ENCODE measurements at regions not wholly inside any gene's neighbourhood (a gene's known extent, or its start where the extent isn't known, plus 50 kb on each side); places are given as distances from the start of the nearest gene placed in this dataset.
"Not testable (repeated sequence)": the region's sequence is repeated elsewhere in the genome, so short reads cannot be mapped to it uniquely, and the experiment has no call there.

DNA sequence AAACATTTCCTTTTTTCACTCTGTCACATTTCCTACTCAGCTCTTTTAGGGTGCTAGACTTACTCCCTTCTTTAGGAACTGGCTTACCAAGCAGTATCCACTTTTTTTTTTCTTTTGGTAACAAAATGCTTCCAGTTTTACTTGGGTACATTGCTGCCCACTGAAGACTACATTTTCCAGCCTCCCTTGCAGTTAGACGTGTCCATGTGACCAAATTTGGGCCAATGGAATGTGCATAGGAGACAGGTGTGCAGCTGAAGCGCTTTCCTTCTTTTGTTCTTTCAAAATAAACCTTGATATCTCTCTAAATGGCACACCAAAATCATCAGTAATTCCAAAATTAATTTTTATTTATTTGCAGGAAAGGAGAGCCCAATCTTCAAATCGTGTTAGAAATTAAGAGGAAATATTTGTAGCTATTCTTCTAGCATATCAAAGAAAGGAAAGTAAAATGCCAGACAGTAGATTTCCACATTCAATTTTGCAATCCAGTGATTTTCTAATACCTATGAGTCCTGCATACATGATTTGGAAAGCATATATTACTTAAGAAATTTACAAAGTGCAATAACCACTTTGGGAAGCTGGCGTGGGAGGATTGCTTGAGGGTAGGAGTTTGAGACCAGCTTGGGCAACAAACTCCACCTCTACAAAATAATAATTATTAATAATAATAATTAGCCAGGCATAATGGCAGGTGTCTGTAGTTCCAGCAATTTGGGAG is 422.0 kb upstream of the FRG2C start:
- no peak for DNase-seq (ENCODE audit: low spot score)

DNA sequence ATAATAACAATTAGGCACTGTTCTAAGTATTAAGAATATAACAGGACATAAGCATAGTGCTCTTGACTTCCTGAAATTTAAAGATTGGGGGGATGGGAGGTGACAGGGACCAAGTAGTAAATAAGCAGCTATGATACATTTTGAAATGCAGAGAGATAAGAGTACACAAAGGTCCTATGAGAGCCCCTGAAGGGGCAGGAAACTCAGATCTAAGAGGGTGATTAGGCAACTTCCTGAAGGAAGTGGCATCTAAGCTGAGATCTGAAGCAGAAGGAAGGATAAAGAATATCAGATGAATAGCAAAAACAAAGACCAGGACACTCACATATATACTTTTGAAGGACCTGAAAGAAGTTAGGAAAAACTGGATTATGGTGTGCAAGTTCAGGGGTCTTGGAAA is 415.2 kb upstream of the FRG2C start:
- no peak for DNase-seq (ENCODE audit: low spot score)

DNA sequence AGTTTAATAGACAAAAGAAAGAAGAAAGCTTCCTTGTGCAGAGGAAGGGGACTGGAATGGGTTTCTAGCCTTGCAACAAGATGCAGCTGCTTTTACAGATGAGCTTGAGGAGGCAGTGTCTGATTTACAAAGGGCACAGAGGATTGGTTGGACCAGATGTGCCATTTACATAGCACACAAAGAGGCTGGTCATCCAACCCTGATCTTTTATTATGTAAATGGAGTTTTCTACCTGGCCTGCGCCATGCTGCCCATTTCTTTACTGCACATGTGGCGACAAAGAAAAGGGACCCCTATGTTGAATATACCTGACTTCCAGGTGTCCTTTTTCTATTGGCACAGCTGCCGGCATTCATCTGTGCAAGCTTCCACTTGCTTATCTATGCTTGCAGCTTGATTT is 409.4 kb upstream of the FRG2C start:
- DNase-seq (ENCODE audit: low spot score) = no peak

DNA sequence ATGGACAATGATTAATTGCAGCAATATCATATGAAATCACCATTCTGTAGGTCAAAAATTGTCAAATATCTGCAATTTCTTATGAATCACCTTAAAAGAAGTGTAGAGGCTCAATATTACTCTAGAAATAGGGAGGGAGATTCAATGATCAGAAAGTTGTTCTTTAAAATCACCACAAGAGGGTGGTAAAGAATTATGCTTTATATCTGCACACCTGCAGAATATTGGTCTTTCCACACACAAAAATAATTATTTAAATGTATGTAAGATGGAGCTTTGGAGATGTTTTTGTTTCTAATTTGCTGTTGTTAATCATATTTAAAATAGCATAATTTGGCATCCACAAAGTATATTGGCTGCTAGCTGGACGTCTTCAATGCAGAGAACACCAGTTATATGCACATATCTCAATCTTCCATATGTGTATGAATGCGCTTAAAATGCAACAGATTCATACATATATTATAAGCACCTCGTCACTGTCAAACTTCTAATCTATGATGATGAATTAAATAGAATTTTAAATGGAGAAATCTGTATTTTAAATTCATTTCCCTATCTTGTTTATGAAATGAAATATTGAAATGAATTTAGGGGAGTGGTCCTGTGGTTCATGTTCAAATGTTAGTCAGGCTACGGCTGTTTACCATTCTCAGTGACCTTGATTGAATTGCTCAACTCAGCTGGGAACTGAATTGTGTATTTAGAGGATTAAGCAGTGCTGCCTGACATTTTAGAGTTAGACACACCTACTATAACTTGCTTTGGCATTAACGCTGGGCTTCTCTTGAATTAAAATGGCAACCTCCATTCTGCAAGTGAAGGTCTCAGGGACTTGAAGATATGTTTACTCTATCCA is 405.1 kb upstream of the FRG2C start:
- not testable (repeated sequence) for DNase-seq (ENCODE audit: low spot score)

DNA sequence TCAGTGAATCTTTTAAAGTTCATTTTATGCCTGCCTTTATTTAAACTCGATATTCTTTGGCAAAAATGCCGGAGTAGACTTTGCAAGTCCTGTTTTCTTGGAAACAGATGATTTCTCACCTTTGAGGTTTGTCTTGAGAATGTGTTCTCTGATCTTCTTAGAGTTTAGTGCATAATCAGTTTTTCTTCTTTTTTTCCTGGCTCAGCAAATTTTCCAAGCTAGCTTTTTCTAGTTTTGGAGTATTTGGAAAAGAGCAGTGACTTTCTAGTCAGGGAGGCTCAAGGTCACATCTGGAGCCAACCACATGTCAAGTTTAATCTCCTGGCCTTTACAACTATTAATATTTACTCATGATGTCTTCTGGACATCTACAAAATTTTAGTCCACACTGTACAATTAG is 403.2 kb upstream of the FRG2C start:
- DNase-seq (ENCODE audit: low spot score) = not testable (repeated sequence)

GRCh38 chr3:75262661-75263060 is 401.5 kb upstream of the FRG2C start:
- DNase-seq (ENCODE audit: low spot score) = no peak

DNA sequence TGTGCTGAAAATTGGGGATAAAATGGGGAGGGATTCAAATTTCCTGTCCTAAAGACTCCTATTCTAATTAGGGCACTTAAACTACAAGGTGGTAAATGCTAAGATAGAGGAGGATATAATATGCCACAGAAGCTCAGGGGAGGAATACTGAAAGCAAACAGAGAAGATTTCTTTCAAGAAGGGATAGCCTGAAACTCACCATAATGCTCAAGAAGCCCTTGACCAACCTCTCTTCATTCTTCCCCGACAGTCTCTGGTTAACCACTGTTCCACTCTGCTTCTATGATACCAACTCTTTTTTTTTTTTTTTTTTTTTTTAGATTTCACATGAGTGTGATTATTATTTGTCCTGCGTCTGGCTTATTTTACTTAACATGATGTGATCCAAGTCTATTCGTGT is 398.2 kb upstream of the FRG2C start:
- DNase-seq (ENCODE audit: low spot score) = no peak

GRCh38 chr3:75268576-75268975 is 395.6 kb upstream of the FRG2C start:
- not testable (repeated sequence) for DNase-seq (ENCODE audit: low spot score)

- DNase-seq (ENCODE audit: low spot score) = not testable (repeated sequence)
Observed at GRCh38 chr3:75272237-75272636, 391.9 kb upstream of the FRG2C start.

GRCh38 chr3:75272691-75273090 is 391.4 kb upstream of the FRG2C start:
- no peak for DNase-seq (ENCODE audit: low spot score)

DNA sequence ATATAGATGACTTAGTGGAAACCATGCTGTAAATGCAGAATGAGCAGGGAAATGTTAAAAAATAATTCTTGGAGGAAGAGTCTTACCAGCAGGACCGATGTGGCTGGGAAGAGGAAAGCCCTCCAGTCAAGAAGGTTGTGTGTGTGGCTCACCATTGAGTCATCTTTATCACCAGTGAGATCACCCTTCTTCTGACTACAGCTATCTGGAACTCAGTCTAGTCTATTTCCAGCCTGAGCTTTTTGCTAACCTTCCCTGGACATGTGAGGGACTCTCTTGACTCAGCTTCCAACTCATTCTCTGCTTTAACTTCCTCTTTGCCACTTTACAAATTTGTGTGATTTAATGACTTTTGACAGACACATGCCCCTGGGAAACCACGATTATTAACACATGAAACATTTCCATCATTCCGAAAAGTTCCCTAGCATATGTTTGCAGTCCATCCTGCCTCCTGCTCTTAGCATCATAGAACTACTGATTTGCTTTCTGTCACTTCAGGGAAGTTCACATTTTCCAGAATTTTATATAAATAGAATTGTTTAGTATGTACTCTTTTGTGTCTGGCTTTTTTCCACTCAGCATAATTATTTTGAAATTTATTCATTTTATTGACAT is 378.5 kb upstream of the FRG2C start:
- not testable (repeated sequence) for DNase-seq (ENCODE audit: low spot score)

DNA sequence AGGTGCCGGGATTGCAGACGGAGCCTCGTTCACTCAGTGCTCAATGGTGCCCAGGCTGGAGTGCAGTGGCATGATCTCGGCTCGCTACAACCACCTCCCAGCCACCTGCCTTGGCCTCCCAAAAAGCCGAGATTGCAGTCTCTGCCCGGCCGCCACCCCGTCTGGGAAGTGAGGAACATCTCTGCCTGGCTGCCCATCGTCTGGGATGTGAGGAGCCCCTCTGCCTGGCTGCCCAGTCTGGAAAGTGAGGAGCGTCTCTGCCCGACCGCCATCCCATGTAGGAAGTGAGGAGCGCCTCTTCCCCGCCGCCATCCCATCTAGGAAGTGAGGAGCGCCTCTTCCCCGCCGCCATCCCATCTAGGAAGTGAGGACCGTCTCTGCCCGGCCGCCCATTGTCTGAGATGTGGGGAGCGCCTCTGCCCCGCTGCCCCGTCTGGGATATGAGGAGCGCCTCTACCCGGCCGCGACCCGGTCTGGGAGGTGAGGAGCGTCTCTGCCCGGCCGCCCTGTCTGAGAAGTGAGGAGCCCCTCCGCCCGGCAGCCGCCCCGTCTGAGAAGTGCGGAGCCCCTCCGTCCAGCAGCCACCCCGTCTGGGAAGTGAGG is 375.1 kb upstream of the FRG2C start:
- not testable (repeated sequence) for DNase-seq (ENCODE audit: low spot score)

- no peak for DNase-seq (ENCODE audit: low spot score)
Observed at GRCh38 chr3:75294124-75294523, 370.0 kb upstream of the FRG2C start.

DNA sequence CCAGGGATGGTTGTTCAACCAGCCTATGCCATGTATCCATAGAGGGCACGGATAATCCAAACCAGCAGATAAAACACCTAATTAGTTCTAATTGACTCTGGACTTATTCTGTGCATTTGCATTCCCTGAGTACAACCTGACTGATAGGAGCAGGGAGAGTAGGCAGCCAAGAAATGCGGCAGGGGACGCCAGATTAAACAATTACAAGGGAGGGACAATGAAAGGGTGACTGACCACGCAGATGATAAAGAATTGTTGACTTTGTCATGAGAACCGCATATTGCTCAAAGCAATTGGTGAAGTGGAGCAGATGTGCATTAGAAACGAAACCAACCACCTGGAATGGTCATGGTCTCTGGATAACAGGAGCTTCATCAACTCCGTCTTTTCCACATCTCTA is 369.1 kb upstream of the FRG2C start:
- no peak for DNase-seq (ENCODE audit: low spot score)

- DNase-seq (ENCODE audit: low spot score) = no peak
Observed at GRCh38 chr3:75296858-75297257, 367.3 kb upstream of the FRG2C start.

GRCh38 chr3:75300606-75301005 is 363.5 kb upstream of the FRG2C start:
- no peak for DNase-seq (ENCODE audit: low spot score)

GRCh38 chr3:75301050-75301449 is 363.1 kb upstream of the FRG2C start:
- DNase-seq (ENCODE audit: low spot score) = not testable (repeated sequence)

DNA sequence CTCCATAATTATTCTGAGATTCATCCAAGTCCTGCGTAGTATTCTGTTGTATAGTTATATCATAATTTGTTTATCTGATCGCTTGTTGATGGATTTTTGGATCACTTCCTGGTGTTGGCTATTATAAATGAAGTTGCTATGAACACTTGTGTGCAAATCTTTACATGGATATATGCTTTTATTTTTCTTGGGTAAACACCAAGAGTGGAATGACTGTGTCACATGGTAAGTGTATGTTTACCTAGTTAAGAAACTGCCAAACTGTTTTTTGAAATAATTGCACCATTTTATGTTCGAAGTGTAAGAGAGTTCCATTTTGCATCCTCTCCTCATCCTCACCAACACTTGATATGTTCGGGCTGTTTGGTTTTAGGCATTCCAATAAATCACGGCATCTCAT is 360.4 kb upstream of the FRG2C start:
- DNase-seq (ENCODE audit: low spot score) = no peak

DNA sequence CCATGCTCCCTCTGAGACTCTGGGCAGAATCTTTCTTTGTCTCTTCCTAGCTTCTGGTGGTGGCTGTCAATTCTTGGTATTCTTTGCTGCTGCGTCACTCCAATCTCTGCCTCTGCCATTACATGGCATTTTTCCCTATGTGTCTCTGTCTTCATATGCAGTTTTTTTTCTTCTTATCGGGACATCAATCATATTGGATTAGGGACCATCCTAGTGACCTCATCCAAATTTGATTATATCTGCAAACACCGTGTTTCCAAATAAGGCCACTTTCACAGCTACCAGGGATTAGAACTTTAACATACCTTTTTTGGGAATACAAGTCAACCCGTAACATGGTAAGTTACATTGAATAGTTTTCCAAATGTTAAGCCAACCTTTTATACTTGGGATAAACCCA is 358.2 kb upstream of the FRG2C start:
- no peak for DNase-seq (ENCODE audit: low spot score)

DNA sequence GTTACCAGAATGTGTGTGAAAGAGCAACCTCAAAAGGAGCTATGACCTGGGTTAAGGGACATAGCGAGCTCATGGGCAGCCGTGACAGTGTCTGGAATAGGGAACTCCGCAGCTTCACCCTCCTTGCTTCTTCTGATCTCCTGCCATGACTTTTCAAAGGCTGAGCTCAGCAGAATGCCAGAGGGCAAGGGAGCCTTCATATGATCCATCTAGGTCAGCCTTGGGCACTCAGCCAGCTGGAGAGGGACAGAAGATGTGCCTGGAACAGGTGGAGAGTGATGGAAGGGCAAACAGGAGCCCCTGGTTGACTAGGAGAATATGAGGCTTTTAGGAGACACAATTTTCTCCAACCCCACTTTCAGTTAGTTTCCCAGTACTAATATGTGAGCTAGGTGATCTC is 352.8 kb upstream of the FRG2C start:
- DNase-seq (ENCODE audit: low spot score) = not testable (repeated sequence)

DNA sequence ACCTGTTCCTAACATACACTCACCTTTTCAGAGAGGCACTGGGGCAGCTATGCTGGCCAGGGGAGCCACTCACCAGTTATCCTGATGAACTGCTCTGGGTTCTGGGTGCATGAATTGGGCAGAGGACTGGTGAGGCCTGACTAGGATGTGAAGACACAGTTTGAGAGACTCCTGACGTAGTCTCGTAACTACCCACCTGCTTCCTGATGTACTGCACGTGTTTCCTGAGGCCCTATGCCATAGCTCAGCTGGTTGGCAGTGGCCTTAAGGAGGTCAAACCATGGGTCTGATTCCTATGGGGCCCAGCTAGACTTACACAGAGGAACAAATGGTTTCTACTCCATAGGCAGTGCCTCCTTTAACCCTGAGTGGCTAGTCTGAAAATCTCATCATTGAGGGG is 351.7 kb upstream of the FRG2C start:
- DNase-seq (ENCODE audit: low spot score) = not testable (repeated sequence)

GRCh38 chr3:75319776-75320175 is 344.4 kb upstream of the FRG2C start:
- DNase-seq (ENCODE audit: low spot score) = not testable (repeated sequence)

GRCh38 chr3:75320369-75320768 is 343.8 kb upstream of the FRG2C start:
- no peak for DNase-seq (ENCODE audit: low spot score)

All from activated CD4-positive, alpha-beta T cell treated with anti-CD3 and anti-CD28 coated beads, Interleukin-2, Interleukin-4, amounts not matched to agents 100 ng/mL and 50 ng/mL, durations not matched to agents 16 hours and 8 hours (primary cell).